Ascending aorta (tissue), 2 donors: ENCODE measurements at regions not wholly inside any gene's neighbourhood (a gene's known extent, or its start where the extent isn't known, plus 50 kb on each side); places are given as distances from the start of the nearest gene placed in this dataset.

ENCODE experiments used
- DNase-seq, 2 donors: peaks; one replicate each; pipeline ENCODE4 v3.0.0-alpha.2; 2019; ENCODE audit warnings: low spot score in 2 of 2
- H3K27ac ChIP-seq, 2 donors: fragments of 200-600 bp; sonication (generic); one replicate each; pipeline ENCODE4 v1.5.1; 2016 to 2017; ENCODE audit warnings: mild to moderate bottlenecking in 1 of 2
- H3K27me3 ChIP-seq: fragments of 200-600 bp; sonication (generic); one replicate; pipeline ENCODE4 v1.5.1; 2017
- H3K36me3 ChIP-seq, 2 donors: fragments of 200-600 bp; sonication (generic); one replicate each; pipeline ENCODE4 v1.5.1; 2016
- H3K4me1 ChIP-seq, 2 donors: fragments of 200-600 bp; sonication (generic); one replicate each; pipeline ENCODE4 v1.5.1; 2016 to 2017; ENCODE audit warnings: mild to moderate bottlenecking in 1 of 2
- H3K4me3 ChIP-seq, 2 donors: fragments of 200-600 bp; sonication (generic); one replicate each; pipeline ENCODE4 v1.5.1; 2016 to 2017; ENCODE audit warnings: mild to moderate bottlenecking in 1 of 2
- H3K9me3 ChIP-seq, 2 donors: fragments of 200-600 bp; sonication (generic); one replicate each; pipeline ENCODE4 v1.5.1; 2016
- CTCF ChIP-seq, 3 experiments: fragments of 200-600 bp in 2 of 3; fragments of 450-650 bp in 1 of 3; sonication (generic) in 2 of 3; IDR thresholded peaks; one replicate each; pipeline ENCODE4 v1.5.1; 2016 to 2019; ENCODE audit warnings: antibody characterized with exemption in 3 of 3, mild to moderate bottlenecking in 1 of 3, moderate library complexity in 1 of 3
- intact Hi-C: fragments of 100-400 bp; cut with DNase I; formaldehyde crosslinking; loops from one replicate; pipeline ENCODE4 v1.15.1; 2023

GRCh38 chr15:35928847-35929246, 382.9 kb upstream of the DPH6 start:
- intact Hi-C loops, result no loop called here
- Histone ChIP-seq H3K27ac (no peak overlapping the region), H3K4me3 (no peak overlapping the region), H3K9me3 (no peaks in the 10 kb centered on the region), H3K4me1 (no peaks in the 10 kb centered on the region), H3K27me3 (no peaks in the 10 kb centered on the region), H3K36me3 (no peaks in the 10 kb centered on the region)
- TF ChIP-seq CTCF (IDR thresholded peaks at IDR 0.05), result no peak
- DNase-seq, result no peak

- Histone ChIP-seq H3K4me1 (no peaks in the 10 kb centered on the region), H3K27me3 (no peaks in the 10 kb centered on the region), H3K27ac (no peak overlapping the region), H3K36me3 (no peaks in the 10 kb centered on the region), H3K4me3 (no peak overlapping the region), H3K9me3 (no peaks in the 10 kb centered on the region)
- intact Hi-C loops, result no loop called here
- DNase-seq, result no peak
- TF ChIP-seq CTCF (IDR thresholded peaks at IDR 0.05), result no peak
Observed at GRCh38 chr15:35929740-35930444, 383.9 kb upstream of the DPH6 start.

GRCh38 chr15:35931799-35932341, 385.9 kb upstream of the DPH6 start:
- Histone ChIP-seq H3K36me3 (no peaks in the 10 kb centered on the region), H3K27me3 (no peaks in the 10 kb centered on the region), H3K4me3 (no peak overlapping the region), H3K9me3 (no peaks in the 10 kb centered on the region), H3K4me1 (no peaks in the 10 kb centered on the region), H3K27ac (no peak overlapping the region)
- DNase-seq, result no peak
- no peak for TF ChIP-seq CTCF (IDR thresholded peaks at IDR 0.05)
- intact Hi-C loops, result no loop called here

- no peaks in the 10 kb centered on the region for H3K9me3 ChIP-seq
- intact Hi-C loops, result no loop called here
- H3K4me1 ChIP-seq, result no peaks in the 10 kb centered on the region
- H3K4me3 ChIP-seq, result no peak overlapping the region
- no peaks in the 10 kb centered on the region for H3K27me3 ChIP-seq
- DNase-seq, result no peak
- H3K27ac ChIP-seq, result no peak overlapping the region
- H3K36me3 ChIP-seq, result no peaks in the 10 kb centered on the region
- no peak for TF ChIP-seq CTCF (IDR thresholded peaks at IDR 0.05)
Observed at GRCh38 chr15:35932531-35932930, 386.6 kb upstream of the DPH6 start.

GRCh38 chr15:35933531-35933930, 387.6 kb upstream of the DPH6 start:
- H3K27ac ChIP-seq, result no peak overlapping the region
- no peak for DNase-seq
- H3K36me3 ChIP-seq, result no peaks in the 10 kb centered on the region
- intact Hi-C loops, result no loop called here
- H3K27me3 ChIP-seq, result no peaks in the 10 kb centered on the region
- H3K9me3 ChIP-seq, result no peaks in the 10 kb centered on the region
- no peaks in the 10 kb centered on the region for H3K4me1 ChIP-seq
- H3K4me3 ChIP-seq, result no peak overlapping the region
- no peak for TF ChIP-seq CTCF (IDR thresholded peaks at IDR 0.05)
